Hepatocyte (in vitro differentiated cells): ENCODE measurements at regions not wholly inside any gene's neighbourhood (a gene's known extent, or its start where the extent isn't known, plus 50 kb on each side); places are given as distances from the start of the nearest gene placed in this dataset.
A peak's percentile ranks its signal among the peaks of the same experiment; 100 is the strongest.

Experiments used
- DNase-seq: peaks from one replicate; pipeline ENCODE4 v3.0.0-alpha.2; 2016; ENCODE audit warnings: low spot score
- H2AFZ ChIP-seq: fragments of 200-600 bp; sonication (generic); 2 replicates; pipeline ENCODE4 v1.6.0; 2016; ENCODE audit warnings: antibody characterized with exemption, mild to moderate bottlenecking
- H3K27ac ChIP-seq: fragments of 200-600 bp; sonication (generic); 2 replicates; pipeline ENCODE4 v1.5.1; 2016; ENCODE audit warnings: mild to moderate bottlenecking
- H3K27me3 ChIP-seq: fragments of 200-600 bp; sonication (generic); 2 replicates; pipeline ENCODE4 v1.6.1; 2016
- H3K36me3 ChIP-seq: fragments of 200-600 bp; sonication (generic); replicated peaks from 2 replicates; pipeline ENCODE4 v1.5.1; 2016; ENCODE audit warnings: low read depth; ENCODE audit not compliant: insufficient read depth
- H3K4me1 ChIP-seq: fragments of 200-600 bp; sonication (generic); 2 replicates; pipeline ENCODE4 v1.5.1; 2016; ENCODE audit warnings: mild to moderate bottlenecking, moderate library complexity; ENCODE audit not compliant: insufficient read depth
- H3K4me2 ChIP-seq: fragments of 200-600 bp; sonication (generic); 2 replicates; pipeline ENCODE4 v1.6.0; 2016
- H3K4me3 ChIP-seq: fragments of 200-600 bp; sonication (generic); 2 replicates; pipeline ENCODE4 v1.5.1; 2016; ENCODE audit warnings: mild to moderate bottlenecking
- H3K79me2 ChIP-seq: fragments of 200-600 bp; sonication (generic); 2 replicates; pipeline ENCODE4 v1.6.0; 2017; ENCODE audit warnings: mild to moderate bottlenecking
- H3K9me2 ChIP-seq: fragments of 200-600 bp; sonication (generic); replicated peaks from 2 replicates; pipeline ENCODE4 v1.6.0; 2017; ENCODE audit warnings: mild to moderate bottlenecking; ENCODE audit not compliant: insufficient read depth
- H3K9me3 ChIP-seq: fragments of 200-600 bp; sonication (generic); 2 replicates; pipeline ENCODE4 v1.5.1; 2016; ENCODE audit warnings: low read depth, mild to moderate bottlenecking
- H4K20me1 ChIP-seq: fragments of 200-600 bp; sonication (generic); 2 replicates; pipeline ENCODE4 v1.6.0; 2016; ENCODE audit warnings: mild to moderate bottlenecking; ENCODE audit not compliant: insufficient read depth, poor library complexity, severe bottlenecking
- EZH2 ChIP-seq: fragments of 200-600 bp; sonication (generic); IDR thresholded peaks from 2 replicates; pipeline ENCODE4 v1.6.1; 2016; ENCODE audit warnings: antibody characterized with exemption, mild to moderate bottlenecking, borderline replicate concordance
- EZH2phosphoT487 ChIP-seq: fragments of 200-600 bp; sonication (generic); IDR thresholded peaks from one replicate; pipeline ENCODE4 v1.6.1; 2018; ENCODE audit warnings: antibody characterized with exemption, mild to moderate bottlenecking, low read depth, moderate library complexity; ENCODE audit not compliant: unreplicated experiment, severe bottlenecking
- WGBS: methylation state at CpG from one replicate; pipeline ENCODE4 v1.1.6; 2016; ENCODE audit warnings: low lambda C conversion rate; ENCODE audit errors: missing lambda C conversion rate; 5-methylcytosine and 5-hydroxymethylcytosine counted together
- TF ChIP-seq, protein P1 (sequence below): fragments of 200-600 bp; sonication (generic); IDR thresholded peaks from 2 replicates; pipeline ENCODE4 v1.5.1; 2016; ENCODE audit warnings: antibody characterized with exemption, mild to moderate bottlenecking; ENCODE audit not compliant: poor library complexity

- no peak overlapping the region for H3K27ac ChIP-seq
- no peaks in the 10 kb centered on the region for H3K36me3 ChIP-seq
- no peaks in the 10 kb centered on the region for H3K27me3 ChIP-seq
- 89% methylated on average over 2 of the region's 2 CpGs for WGBS
- no peaks in the 10 kb centered on the region for H3K4me1 ChIP-seq
- no peak overlapping the region for H3K4me3 ChIP-seq
- no peaks in the 10 kb centered on the region for H3K9me2 ChIP-seq
- no peak for TF ChIP-seq EZH2phosphoT487
- TF ChIP-seq, protein P1, sequence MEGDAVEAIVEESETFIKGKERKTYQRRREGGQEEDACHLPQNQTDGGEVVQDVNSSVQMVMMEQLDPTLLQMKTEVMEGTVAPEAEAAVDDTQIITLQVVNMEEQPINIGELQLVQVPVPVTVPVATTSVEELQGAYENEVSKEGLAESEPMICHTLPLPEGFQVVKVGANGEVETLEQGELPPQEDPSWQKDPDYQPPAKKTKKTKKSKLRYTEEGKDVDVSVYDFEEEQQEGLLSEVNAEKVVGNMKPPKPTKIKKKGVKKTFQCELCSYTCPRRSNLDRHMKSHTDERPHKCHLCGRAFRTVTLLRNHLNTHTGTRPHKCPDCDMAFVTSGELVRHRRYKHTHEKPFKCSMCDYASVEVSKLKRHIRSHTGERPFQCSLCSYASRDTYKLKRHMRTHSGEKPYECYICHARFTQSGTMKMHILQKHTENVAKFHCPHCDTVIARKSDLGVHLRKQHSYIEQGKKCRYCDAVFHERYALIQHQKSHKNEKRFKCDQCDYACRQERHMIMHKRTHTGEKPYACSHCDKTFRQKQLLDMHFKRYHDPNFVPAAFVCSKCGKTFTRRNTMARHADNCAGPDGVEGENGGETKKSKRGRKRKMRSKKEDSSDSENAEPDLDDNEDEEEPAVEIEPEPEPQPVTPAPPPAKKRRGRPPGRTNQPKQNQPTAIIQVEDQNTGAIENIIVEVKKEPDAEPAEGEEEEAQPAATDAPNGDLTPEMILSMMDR = no peak
- H3K9me3 ChIP-seq = no peaks in the 10 kb centered on the region
- DNase-seq = peak; percentile 14
- H4K20me1 ChIP-seq = no peaks in the 10 kb centered on the region
- H3K79me2 ChIP-seq = no peaks in the 10 kb centered on the region
- no peak overlapping the region for H2AFZ ChIP-seq
- H3K4me2 ChIP-seq = no peak overlapping the region
These were observed 583.4 kb upstream of the ROBO1 start for GRCh38 chr3:80351201-80351600.

- DNase-seq = no peak
- H3K36me3 ChIP-seq = no peaks in the 10 kb centered on the region
These were observed 583.0 kb upstream of the ROBO1 start for GRCh38 chr3:80350771-80351170.

GRCh38 chr3:80338366-80338765, 570.6 kb upstream of the ROBO1 start:
- Histone ChIP-seq H3K27me3 (no peaks in the 10 kb centered on the region), H3K4me2 (no peak overlapping the region), H3K4me1 (no peaks in the 10 kb centered on the region), H3K9me3 (no peaks in the 10 kb centered on the region), H3K27ac (no peak overlapping the region), H3K79me2 (no peaks in the 10 kb centered on the region), H3K36me3 (no peaks in the 10 kb centered on the region), H3K4me3 (no peak overlapping the region), H4K20me1 (no peaks in the 10 kb centered on the region), H3K9me2 (no peaks in the 10 kb centered on the region), H2AFZ (no peak overlapping the region)
- DNase-seq = no peak
- 73% methylated on average over 4 of the region's 4 CpGs for WGBS
- TF ChIP-seq EZH2phosphoT487 (no peak), EZH2 (no peak)
- TF ChIP-seq, protein P1 = no peak

More at GRCh38 chr3:80350771-80351170, 583.0 kb upstream of the ROBO1 start:
- Histone ChIP-seq H3K4me2 (no peak overlapping the region), H3K9me2 (no peaks in the 10 kb centered on the region), H4K20me1 (no peaks in the 10 kb centered on the region), H2AFZ (no peak overlapping the region), H3K4me1 (no peaks in the 10 kb centered on the region), H3K79me2 (no peaks in the 10 kb centered on the region), H3K9me3 (no peaks in the 10 kb centered on the region), H3K4me3 (no peak overlapping the region), H3K27ac (no peak overlapping the region), H3K27me3 (no peaks in the 10 kb centered on the region)
- 94% methylated on average over 4 of the region's 4 CpGs for WGBS
- TF ChIP-seq EZH2 (no peak), EZH2phosphoT487 (no peak)
- TF ChIP-seq, protein P1 = no peak

GRCh38 chr3:80334534-80334933, 566.7 kb upstream of the ROBO1 start:
- H3K4me3 ChIP-seq = no peak overlapping the region
- TF ChIP-seq EZH2phosphoT487 (no peak), EZH2 (no peak)
- TF ChIP-seq, protein P1 = no peak
- H3K36me3 ChIP-seq = no peaks in the 10 kb centered on the region
- no peaks in the 10 kb centered on the region for H3K9me2 ChIP-seq
- no peaks in the 10 kb centered on the region for H4K20me1 ChIP-seq
- no peak overlapping the region for H3K27ac ChIP-seq
- no peak overlapping the region for H3K4me2 ChIP-seq
- H3K79me2 ChIP-seq = no peaks in the 10 kb centered on the region
- H3K9me3 ChIP-seq = no peaks in the 10 kb centered on the region
- H3K4me1 ChIP-seq = no peaks in the 10 kb centered on the region
- DNase-seq = no peak
- H2AFZ ChIP-seq = no peak overlapping the region
- H3K27me3 ChIP-seq = no peaks in the 10 kb centered on the region
- 90% methylated on average over 2 of the region's 2 CpGs for WGBS
